ENCODE measurements at regions not wholly inside any gene's neighbourhood (a gene's known extent, or its start where the extent isn't known, plus 50 kb on each side); places are given as distances from the start of the nearest gene placed in this dataset.

- DNase-seq, result no peak
Observed at GRCh38 chr3:106805625-106806024, 571.6 kb upstream of the CCDC54 start.

- no peak for DNase-seq
Observed at GRCh38 chr3:106806964-106807363, 570.3 kb upstream of the CCDC54 start.

DNA sequence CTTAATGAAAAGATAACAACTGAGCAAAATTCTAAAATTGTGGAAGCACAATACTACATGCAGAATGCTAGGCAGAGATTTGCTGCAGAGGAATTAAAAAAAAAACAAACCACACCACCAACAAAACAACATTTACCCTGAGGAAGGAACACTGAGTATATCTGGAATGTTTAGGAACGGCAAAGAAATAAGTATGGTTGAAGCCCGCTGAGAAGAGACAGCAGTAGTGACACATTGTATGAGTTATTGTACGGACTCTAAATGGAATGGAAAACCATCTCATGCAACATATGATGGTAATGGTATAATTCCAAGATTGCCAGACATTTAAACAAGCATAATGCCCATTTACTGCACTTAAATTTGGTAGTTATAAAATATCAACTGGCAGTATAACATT lies 568.2 kb upstream of the CCDC54 start:
- DNase-seq, result no peak

DNA sequence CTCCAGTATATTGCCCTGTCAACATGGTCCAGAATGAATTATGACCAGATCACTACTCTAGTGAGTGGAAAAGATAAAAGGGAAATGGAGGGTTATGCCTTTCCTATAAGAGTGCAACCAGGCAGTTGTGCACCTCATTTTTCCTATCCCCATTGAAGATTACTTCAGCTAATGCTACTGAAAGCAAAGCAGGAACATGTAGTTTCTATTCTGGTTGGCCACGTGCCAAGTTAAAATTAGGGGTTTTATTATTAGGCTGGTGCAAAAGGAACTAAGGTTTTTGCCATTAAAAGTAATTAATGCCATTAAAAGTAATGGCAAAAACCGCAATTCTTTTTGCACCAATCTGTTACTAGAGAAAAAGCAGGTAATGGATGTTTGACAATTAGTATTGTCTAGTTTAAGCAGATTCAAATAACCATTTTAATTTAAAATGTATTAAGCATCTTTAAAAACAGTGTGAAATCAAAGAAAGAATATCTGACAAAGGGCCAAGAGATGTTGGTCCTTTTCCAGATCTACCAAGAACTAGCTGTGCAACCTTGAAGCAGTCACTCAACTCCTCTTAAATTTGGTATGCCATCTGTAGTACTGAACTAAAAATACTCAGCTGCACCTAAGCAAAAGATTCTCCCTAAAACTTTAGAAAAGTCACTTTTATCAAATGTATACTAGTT lies 567.5 kb upstream of the CCDC54 start:
- DNase-seq, result no peak

DNA sequence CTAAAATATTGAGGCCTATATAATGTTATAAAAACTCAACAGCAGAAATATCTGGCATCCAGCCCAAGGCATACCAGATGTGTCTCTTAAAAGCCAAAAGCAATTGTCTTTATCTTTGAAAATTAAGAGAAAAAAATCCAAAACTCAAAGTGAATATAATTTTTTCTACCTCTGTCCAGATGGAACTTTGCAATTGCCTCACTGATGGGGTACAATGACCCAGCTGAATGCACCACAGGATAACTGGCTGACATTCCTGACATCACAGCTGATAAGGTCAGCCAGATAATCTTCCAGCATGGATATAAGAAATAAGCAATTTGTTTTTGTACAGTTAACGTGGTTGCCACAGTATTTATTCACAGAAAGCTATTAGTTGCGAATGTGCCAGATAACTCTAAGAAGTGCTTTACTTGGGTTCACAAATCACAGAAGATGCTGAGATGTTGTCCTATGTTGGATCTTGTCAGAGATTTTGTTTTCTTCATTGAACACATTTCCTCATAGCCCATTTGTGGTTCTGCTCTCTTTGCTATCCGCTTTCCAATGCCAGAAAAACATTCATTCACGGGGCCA lies 566.9 kb upstream of the CCDC54 start:
- DNase-seq, result no peak

DNA sequence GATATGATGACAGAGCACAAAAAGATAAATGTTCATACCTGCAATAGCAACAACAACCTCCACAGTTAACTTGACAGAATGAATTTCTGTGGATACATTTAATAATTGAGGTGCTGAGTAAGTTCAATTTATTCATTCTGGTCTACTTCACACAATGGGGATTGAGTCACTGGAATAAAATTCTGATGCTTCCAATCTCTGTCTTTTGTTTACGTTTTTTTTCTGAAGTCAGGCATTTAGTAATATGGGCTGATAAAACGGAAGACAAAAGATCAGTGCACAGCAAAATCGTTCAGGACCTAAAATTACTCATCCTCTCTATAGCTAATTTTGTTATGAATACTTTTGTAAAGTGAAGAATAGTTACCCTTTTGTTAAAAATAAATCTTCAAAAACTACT lies 565.9 kb upstream of the CCDC54 start:
- DNase-seq, result no peak

DNA sequence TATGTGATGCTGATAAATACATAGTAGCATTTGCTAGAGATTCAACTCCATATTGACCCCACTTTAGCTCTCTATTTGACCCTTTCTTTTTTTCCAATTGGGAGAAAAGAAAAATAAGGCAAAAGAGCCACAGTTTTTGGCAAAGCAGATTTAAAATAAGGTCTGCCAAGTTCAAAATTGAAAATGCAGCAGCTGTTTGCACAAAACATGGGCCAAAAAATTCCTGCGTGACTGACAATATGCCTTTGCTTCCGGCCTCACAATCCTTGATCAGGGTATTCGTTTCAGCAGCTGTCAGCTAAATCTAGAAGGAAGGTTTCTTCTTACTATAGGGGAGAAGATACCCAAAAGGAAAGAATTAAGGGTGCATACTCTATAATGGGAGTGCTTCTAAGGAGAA lies 563.5 kb upstream of the CCDC54 start:
- no peak for DNase-seq

DNA sequence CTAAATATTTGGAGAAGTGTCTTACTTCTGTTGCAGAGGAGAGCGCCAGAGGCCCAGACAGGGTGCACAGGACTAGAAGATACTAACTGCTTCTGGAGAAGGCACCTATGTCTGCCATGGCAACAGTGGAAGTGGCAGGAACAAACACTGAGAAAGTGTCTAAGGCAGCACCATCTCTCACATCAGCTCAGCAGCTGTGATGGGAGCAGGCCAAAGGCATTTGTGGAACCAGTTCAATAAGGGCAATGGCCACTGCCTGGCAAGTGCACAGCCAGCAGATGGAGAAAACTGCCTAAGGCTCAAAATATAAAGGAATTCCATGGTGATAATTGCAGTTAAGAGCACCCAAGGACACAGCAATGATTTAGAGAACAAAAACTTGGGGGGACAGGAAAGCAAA lies 563.0 kb upstream of the CCDC54 start:
- no peak for DNase-seq

GRCh38 chr3:106816838-106817237 lies 560.4 kb upstream of the CCDC54 start:
- no peak for DNase-seq

GRCh38 chr3:106817706-106818105 lies 559.5 kb upstream of the CCDC54 start:
- no peak for DNase-seq

DNA sequence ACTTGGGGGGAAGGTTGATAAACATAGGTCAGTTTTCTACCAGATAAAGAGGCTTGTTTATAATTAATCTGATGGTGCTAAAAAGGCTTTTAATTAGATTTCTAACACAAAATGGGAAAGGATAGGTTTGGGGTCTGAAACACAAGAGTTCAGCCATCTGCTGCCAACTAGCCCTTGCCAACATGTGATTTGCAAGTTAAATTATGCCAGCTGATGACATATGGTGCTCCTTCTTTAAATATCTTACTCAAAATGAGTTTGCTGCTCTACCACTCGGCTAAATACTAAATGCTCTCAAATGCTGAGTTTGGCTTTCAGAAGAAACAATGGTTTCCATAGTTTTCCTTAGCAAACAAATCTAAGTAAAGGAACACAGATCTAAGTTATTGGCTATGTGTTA lies 557.8 kb upstream of the CCDC54 start:
- no peak for DNase-seq

GRCh38 chr3:106820726-106821362 lies 556.4 kb upstream of the CCDC54 start:
- DNase-seq, result no peak

- DNase-seq, result no peak
Observed at GRCh38 chr3:106821801-106822200, 555.4 kb upstream of the CCDC54 start.

GRCh38 chr3:106822204-106822603 lies 555.0 kb upstream of the CCDC54 start:
- DNase-seq, result no peak

DNA sequence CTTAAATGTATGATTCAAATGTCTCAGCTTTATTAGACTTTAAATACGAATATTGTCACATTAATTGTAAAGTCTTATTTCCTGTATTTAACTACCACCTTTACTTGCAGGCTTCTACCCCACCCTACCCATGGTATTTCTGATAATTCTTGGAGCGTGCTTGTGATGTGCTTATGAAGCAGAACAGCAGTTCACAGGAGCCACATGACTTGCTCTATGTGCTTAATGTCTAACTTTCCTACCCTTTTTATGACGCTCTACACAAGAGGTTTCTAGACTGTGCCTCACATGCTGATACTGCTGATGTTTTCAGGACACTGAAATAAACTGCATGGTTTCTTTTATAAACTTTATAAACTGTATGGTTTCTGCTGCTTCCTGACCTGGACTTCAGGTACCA lies 553.5 kb upstream of the CCDC54 start:
- no peak for DNase-seq

DNA sequence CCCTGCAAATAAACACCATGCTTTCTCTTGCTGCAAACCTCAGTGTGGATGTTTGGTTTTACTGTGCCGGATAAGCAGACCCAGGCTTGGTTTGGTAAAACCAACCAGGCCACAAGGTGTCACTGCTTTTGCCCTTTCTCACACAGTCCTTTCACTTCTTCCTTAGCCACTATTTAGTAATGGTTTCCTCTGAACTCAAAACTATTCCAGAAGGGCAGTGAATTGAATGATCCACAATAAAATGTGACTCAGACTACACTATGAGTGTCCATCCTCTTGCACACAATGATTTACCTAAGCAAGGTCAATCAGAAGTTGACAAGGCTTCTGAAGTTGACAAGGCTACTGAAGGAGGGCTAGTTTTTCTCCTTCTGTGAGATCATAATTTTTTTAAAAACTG lies 552.4 kb upstream of the CCDC54 start:
- DNase-seq, result no peak

DNA sequence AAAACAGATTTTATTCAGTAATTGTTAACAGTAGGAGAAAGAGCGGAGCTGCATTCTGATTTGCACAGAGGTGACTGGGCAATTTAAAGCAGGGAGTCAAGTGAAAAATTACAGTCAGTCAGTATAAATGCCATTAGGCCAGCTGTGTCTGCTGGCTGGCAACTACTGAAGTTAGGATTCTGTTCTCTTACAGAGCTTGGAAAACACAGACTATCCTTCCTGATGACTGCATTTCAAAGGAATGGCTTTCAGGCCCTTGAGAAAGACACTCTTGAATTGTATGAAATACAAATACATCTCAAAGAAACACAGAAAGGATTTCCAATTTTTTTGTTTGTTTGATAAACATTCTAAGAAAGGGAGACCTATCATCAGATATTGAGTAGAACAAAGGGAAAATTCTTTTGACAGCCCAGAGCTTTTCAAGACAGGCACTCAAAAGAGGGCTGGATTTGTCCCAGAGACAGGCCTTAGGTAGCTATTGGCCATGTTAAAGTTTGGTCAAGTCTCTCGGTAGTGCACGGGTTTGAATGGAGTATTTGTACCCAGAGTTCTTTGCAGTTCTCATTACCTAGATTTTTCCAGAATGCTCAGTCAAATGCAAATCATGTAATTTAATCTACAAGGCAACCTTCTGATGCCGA lies 551.2 kb upstream of the CCDC54 start:
- no peak for DNase-seq

GRCh38 chr3:106826791-106827311 lies 550.4 kb upstream of the CCDC54 start:
- no peak for DNase-seq

- no peak for DNase-seq
Observed at GRCh38 chr3:106827515-106828213, 549.6 kb upstream of the CCDC54 start.

- no peak for DNase-seq
Observed at GRCh38 chr3:106829206-106829605, 548.0 kb upstream of the CCDC54 start.

- DNase-seq, result no peak
Observed at GRCh38 chr3:106830334-106830733, 546.9 kb upstream of the CCDC54 start.

DNA sequence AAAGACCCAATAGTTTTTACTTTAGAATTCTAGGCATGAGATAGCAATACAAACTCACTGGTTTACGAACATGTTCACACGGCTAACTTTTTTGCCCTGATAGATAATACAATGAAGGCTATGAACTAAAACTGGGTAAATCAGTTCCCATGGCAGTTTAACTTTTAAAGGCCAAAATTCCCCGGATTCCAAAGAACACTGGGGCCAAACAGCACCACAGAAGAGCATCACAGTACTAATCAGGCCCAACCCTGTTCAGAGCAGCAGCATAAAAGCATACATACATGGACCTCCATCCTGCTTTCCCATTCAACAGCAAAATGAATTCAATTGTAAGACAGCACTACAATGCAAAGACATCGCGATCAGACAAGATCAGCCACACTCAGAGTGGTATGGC lies 540.3 kb upstream of the CCDC54 start:
- no peak for DNase-seq

DNA sequence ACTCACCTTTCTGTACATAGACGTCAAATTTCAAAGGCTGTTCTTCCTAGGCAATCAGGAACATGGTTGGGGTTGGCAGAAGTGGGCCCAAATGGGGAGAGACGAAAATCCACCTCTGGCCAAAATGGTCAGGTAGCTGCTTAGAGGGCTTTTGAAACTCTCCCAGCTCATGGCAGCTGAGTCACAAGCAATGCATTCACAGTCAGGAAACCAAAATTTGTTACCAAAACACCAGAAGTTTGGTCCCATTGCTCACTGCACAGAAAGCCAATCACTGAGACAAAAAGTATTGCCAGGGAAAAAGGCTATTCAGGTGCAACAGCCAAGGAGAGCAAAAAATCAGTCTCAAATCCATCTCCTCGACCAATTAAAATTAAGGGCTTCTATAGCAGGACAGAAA lies 539.6 kb upstream of the CCDC54 start:
- DNase-seq, result no peak
